HepG2 (cell line): ENCODE measurements at regions not wholly inside any gene's neighbourhood (a gene's known extent, or its start where the extent isn't known, plus 50 kb on each side); places are given as distances from the start of the nearest gene placed in this dataset.

Source experiments
- CBFB ChIP-seq: sonication (generic); formaldehyde crosslinking; IDR thresholded peaks from 2 replicates; pipeline ENCODE4 v1.4.0; 2020; ENCODE audit warnings: missing genetic modification reagents
- CEBPB ChIP-seq: IDR thresholded peaks from 2 replicates; pipeline ENCODE4 v1.6.1; 2011; ENCODE audit warnings: low read depth, low read length, improper control_type of control experiment, borderline replicate concordance
- DPF2 ChIP-seq: sonication (generic); formaldehyde crosslinking; IDR thresholded peaks from 2 replicates; pipeline ENCODE4 v1.4.0; 2020; ENCODE audit warnings: mild to moderate bottlenecking, low read depth, missing genetic modification reagents, borderline replicate concordance
- GABPA ChIP-seq, 2 experiments: IDR thresholded peaks; 2 replicates each; pipeline ENCODE4 v1.6.1; 2011 to 2016; ENCODE audit warnings: low read depth in 2 of 2, low read length in 1 of 2, missing biosample characterization in 1 of 2, missing genetic modification characterization in 1 of 2
- HOXA7 ChIP-seq: sonication (generic); formaldehyde crosslinking; IDR thresholded peaks from 2 replicates; pipeline ENCODE4 v1.8.1; 2022; ENCODE audit warnings: mild to moderate bottlenecking, missing genetic modification reagents, moderate library complexity
- RAD21 ChIP-seq: fragments of 450-650 bp; formaldehyde crosslinking; IDR thresholded peaks from 2 replicates; pipeline ENCODE4 v1.5.0; 2020; ENCODE audit warnings: mild to moderate bottlenecking
- TCF12 ChIP-seq, 2 experiments: fragments of 450-650 bp in 1 of 2; sonication (generic) in 1 of 2; formaldehyde crosslinking in 1 of 2; IDR thresholded peaks; 2 replicates each; pipeline versions ENCODE4 v1.6.1 to v1.8.0; 2017 to 2022; ENCODE audit warnings: antibody characterized with exemption in 1 of 2, mild to moderate bottlenecking in 1 of 2, missing genetic modification reagents in 1 of 2, moderate library complexity in 1 of 2
- ZC3H4 ChIP-seq: sonication (generic); formaldehyde crosslinking; IDR thresholded peaks from 2 replicates; pipeline ENCODE4 v1.4.0; 2020; ENCODE audit warnings: missing genetic modification reagents, borderline replicate concordance
- ZNF572 ChIP-seq: sonication (generic); formaldehyde crosslinking; IDR thresholded peaks from 2 replicates; pipeline ENCODE4 v1.5.1; 2020; ENCODE audit warnings: mild to moderate bottlenecking, missing genetic modification reagents
- TF ChIP-seq, protein P1 (sequence below): sonication (generic); formaldehyde crosslinking; IDR thresholded peaks from 2 replicates; pipeline ENCODE4 v1.5.0; 2020; ENCODE audit warnings: mild to moderate bottlenecking, missing genetic modification reagents
- TF ChIP-seq, protein P2 (sequence below): sonication (generic); formaldehyde crosslinking; IDR thresholded peaks from 2 replicates; pipeline ENCODE4 v1.5.0; 2020; ENCODE audit warnings: mild to moderate bottlenecking, missing genetic modification reagents, moderate library complexity
- TF ChIP-seq, protein P3 (sequence below): sonication (generic); formaldehyde crosslinking; IDR thresholded peaks from 2 replicates; pipeline ENCODE4 v1.8.1; 2022; ENCODE audit warnings: mild to moderate bottlenecking, missing genetic modification reagents

DNA sequence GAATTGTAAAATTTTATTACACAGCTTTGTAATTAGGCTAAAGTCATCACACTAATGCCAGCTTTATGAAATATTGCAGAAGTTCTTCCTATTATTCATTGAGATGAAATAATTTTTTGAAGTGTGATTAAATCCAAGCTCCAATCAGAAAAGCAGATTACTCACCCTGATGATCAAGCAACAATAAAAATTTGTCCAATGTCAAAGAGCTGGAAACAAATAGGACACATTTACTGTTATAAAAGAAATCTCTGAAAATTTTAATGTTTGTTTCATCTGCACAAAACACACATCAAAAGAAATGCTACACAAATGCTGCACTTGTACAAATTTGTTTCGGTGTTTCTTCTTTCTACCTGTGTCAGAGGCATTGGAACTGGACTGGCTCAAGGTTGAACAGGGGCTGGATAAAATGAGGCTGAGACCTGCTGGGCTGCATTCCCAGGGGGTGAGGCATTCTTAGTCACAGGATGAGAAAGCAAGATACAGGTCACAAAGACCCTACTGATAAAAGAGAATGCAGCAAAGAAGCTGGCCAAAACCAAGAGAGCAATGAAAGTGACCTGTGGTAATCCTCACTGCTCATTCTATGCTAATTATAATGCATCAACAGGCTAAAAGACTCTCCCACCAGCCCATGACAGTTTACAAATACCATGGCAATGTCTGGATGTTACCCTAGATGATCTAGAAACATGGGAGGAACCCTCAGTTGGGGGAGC is 78.3 kb downstream of the GASK1B start:
- no peak for TF ChIP-seq ZC3H4 (CRISPR knock-in tag)
- no peak for TF ChIP-seq CBFB (CRISPR knock-in tag)
- no peak for TF ChIP-seq RAD21 (CRISPR knock-in tag)
- TF ChIP-seq, protein P1, sequence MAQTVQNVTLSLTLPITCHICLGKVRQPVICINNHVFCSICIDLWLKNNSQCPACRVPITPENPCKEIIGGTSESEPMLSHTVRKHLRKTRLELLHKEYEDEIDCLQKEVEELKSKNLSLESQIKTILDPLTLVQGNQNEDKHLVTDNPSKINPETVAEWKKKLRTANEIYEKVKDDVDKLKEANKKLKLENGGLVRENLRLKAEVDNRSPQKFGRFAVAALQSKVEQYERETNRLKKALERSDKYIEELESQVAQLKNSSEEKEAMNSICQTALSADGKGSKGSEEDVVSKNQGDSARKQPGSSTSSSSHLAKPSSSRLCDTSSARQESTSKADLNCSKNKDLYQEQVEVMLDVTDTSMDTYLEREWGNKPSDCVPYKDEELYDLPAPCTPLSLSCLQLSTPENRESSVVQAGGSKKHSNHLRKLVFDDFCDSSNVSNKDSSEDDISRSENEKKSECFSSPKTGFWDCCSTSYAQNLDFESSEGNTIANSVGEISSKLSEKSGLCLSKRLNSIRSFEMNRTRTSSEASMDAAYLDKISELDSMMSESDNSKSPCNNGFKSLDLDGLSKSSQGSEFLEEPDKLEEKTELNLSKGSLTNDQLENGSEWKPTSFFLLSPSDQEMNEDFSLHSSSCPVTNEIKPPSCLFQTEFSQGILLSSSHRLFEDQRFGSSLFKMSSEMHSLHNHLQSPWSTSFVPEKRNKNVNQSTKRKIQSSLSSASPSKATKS (CRISPR knock-in tag) = no peak
- no peak for TF ChIP-seq GABPA (IDR thresholded peaks at IDR 0.05; ENCODE audit: low read depth, low read length)
- TF ChIP-seq GABPA (CRISPR knock-in tag; IDR thresholded peaks at IDR 0.05; ENCODE audit: low read depth) = no peak
- TF ChIP-seq, protein P2, sequence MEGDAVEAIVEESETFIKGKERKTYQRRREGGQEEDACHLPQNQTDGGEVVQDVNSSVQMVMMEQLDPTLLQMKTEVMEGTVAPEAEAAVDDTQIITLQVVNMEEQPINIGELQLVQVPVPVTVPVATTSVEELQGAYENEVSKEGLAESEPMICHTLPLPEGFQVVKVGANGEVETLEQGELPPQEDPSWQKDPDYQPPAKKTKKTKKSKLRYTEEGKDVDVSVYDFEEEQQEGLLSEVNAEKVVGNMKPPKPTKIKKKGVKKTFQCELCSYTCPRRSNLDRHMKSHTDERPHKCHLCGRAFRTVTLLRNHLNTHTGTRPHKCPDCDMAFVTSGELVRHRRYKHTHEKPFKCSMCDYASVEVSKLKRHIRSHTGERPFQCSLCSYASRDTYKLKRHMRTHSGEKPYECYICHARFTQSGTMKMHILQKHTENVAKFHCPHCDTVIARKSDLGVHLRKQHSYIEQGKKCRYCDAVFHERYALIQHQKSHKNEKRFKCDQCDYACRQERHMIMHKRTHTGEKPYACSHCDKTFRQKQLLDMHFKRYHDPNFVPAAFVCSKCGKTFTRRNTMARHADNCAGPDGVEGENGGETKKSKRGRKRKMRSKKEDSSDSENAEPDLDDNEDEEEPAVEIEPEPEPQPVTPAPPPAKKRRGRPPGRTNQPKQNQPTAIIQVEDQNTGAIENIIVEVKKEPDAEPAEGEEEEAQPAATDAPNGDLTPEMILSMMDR (CRISPR knock-in tag) = no peak
- TF ChIP-seq, protein P3, sequence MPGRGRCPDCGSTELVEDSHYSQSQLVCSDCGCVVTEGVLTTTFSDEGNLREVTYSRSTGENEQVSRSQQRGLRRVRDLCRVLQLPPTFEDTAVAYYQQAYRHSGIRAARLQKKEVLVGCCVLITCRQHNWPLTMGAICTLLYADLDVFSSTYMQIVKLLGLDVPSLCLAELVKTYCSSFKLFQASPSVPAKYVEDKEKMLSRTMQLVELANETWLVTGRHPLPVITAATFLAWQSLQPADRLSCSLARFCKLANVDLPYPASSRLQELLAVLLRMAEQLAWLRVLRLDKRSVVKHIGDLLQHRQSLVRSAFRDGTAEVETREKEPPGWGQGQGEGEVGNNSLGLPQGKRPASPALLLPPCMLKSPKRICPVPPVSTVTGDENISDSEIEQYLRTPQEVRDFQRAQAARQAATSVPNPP (CRISPR knock-in tag) = no peak
- TF ChIP-seq DPF2 (CRISPR knock-in tag) = no peak
- TF ChIP-seq HOXA7 (CRISPR knock-in tag) = no peak
- no peak for TF ChIP-seq CEBPB
- TF ChIP-seq TCF12 (IDR thresholded peaks at IDR 0.05) = no peak
- no peak for TF ChIP-seq TCF12 (CRISPR knock-in tag; IDR thresholded peaks at IDR 0.05)
- no peak for TF ChIP-seq ZNF572 (CRISPR knock-in tag)
